T-cell (primary cell): ENCODE measurements at regions not wholly inside any gene's neighbourhood (a gene's known extent, or its start where the extent isn't known, plus 50 kb on each side); places are given as distances from the start of the nearest gene placed in this dataset.

ENCODE experiments used
- ATAC-seq, 4 experiments: fragments of 200-7000 bp in 3 of 4; fragments of 150-1000 bp in 1 of 4; cut with Tn5 transposase; replicated peaks in 1 of 4; 1 replicate in 3 of 4; 2 replicates in 1 of 4; pipeline ENCODE4 v1.10.0; 2021; ENCODE audit warnings: moderate library complexity in 3 of 4, mild to moderate bottlenecking in 2 of 4, moderate number of reproducible peaks in 1 of 4
- CTCF ChIA-PET, 2 donors: fragments of 300-600 bp; sonication (Branson Sonifier 250); formaldehyde crosslinking; loops; one replicate each; lab custom pipeline; 2022; ENCODE audit warnings: antibody characterized with exemption in 2 of 2; lab: Charles Lee
- POLR2A ChIA-PET, 2 donors: fragments of 300-600 bp; sonication (Branson Sonifier 250); formaldehyde crosslinking; loops; one replicate each; lab custom pipeline; 2022; ENCODE audit warnings: antibody characterized with exemption in 2 of 2; lab: Charles Lee
- DNase-seq, 35 experiments: peaks; one replicate each; pipeline versions ENCODE4 v3.0.0 to v3.0.0-alpha.2; 2013 to 2023
- H3K27ac ChIP-seq: one replicate; pipeline ENCODE4 v1.5.1; 2013; ENCODE audit warnings: low read length
- H3K27me3 ChIP-seq, 2 experiments: replicated peaks in 1 of 2; 1 replicate in 1 of 2; 2 replicates in 1 of 2; pipeline versions ENCODE4 v1.6.1 to v1.7.0; 2013; ENCODE audit warnings: low read length in 1 of 2, mixed read lengths in 1 of 2; ENCODE audit not compliant: control insufficient read depth in 2 of 2, insufficient read depth in 2 of 2; ENCODE audit errors: extremely low read depth in 1 of 2
- H3K36me3 ChIP-seq, 2 donors: 1 replicate in 1 of 2; 2 replicates in 1 of 2; pipeline versions ENCODE4 v1.6.1 to v1.7.0; 2013; ENCODE audit warnings: low read length in 1 of 2; ENCODE audit not compliant: control insufficient read depth in 2 of 2, insufficient read depth in 1 of 2; ENCODE audit errors: extremely low read depth in 1 of 2
- H3K4me1 ChIP-seq, 2 experiments: 1 replicate in 1 of 2; 2 replicates in 1 of 2; pipeline versions ENCODE4 v1.6.1 to v1.7.0; 2013; ENCODE audit warnings: low read length in 2 of 2, mixed read lengths in 1 of 2; ENCODE audit not compliant: insufficient read depth in 2 of 2, control insufficient read depth in 1 of 2; ENCODE audit errors: extremely low read depth in 1 of 2
- H3K4me3 ChIP-seq, 2 donors: 1 replicate in 1 of 2; 2 replicates in 1 of 2; pipeline versions ENCODE4 v1.5.1 to v1.7.0; 2013; ENCODE audit warnings: mild to moderate bottlenecking in 2 of 2, low read length in 1 of 2, moderate library complexity in 1 of 2; ENCODE audit not compliant: control insufficient read depth in 1 of 2; ENCODE audit errors: extremely low read depth in 1 of 2
- H3K9me3 ChIP-seq: 2 replicates; pipeline ENCODE4 v1.7.0; 2013
- H3K27ac Mint-ChIP-seq, 2 donors: one replicate each; pipeline ENCODE4 v1.8.0; 2020 to 2021; ENCODE audit warnings: mild to moderate bottlenecking in 2 of 2, mixed read lengths in 2 of 2
- H3K27me3 Mint-ChIP-seq, 2 donors: one replicate each; pipeline ENCODE4 v1.8.0; 2021 to 2022; ENCODE audit warnings: mixed read lengths in 2 of 2
- H3K36me3 Mint-ChIP-seq: one replicate; pipeline ENCODE4 v1.8.0; 2021; ENCODE audit warnings: mixed read lengths
- H3K4me1 Mint-ChIP-seq, 3 donors: one replicate each; pipeline ENCODE4 v1.8.0; 2020 to 2022; ENCODE audit warnings: mixed read lengths in 3 of 3, mild to moderate bottlenecking in 1 of 3
- H3K4me3 Mint-ChIP-seq, 3 donors: one replicate each; pipeline ENCODE4 v1.8.0; 2020 to 2022; ENCODE audit warnings: mild to moderate bottlenecking in 3 of 3, mixed read lengths in 3 of 3, moderate library complexity in 3 of 3
- H3K9me3 Mint-ChIP-seq, 3 donors: one replicate each; pipeline ENCODE4 v1.8.0; 2020 to 2022; ENCODE audit warnings: mixed read lengths in 3 of 3
- WGBS: methylation state at CpG from one replicate; pipeline ENCODE4 v1.1.5; 2013; ENCODE audit warnings: missing lambda C conversion rate; ENCODE audit not compliant: insufficient coverage; 5-methylcytosine and 5-hydroxymethylcytosine counted together

DNA sequence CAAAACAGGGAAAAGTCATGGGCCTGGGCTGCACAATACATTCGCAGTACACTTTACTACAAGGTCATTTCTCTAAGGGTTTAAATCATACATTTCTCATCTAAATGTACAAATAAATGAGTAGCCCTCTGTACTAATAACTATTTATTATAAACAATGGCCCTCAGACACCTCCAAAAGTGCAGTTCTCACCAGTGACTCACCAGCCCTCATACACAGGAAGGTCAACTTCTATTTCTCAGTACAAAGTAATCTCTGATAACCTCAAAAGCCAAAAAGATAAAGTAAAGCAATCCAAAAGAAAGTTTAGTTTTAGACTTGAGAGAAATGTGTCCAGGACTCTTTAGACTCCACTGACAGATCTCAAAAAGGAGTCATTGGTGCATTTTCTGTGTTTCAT lies 1258.1 kb upstream of the CDH6 start:
- no peak for DNase-seq
- no peak overlapping the region for H3K27ac ChIP-seq
- Mint-ChIP-seq H3K4me3 (no peak overlapping the region), H3K9me3 (peaks cover 0 to 8% (median 6%) of the 10 kb centered on the region in 3 donors), H3K4me1 (no peaks in the 10 kb centered on the region), H3K36me3 (no peaks in the 10 kb centered on the region), H3K27ac (no peak overlapping the region), H3K27me3 (no peaks in the 10 kb centered on the region)
- no CpG with 5 or more reads among the region's 1 CpG for WGBS
- no peak for ATAC-seq
- H3K9me3 ChIP-seq: no peaks in the 10 kb centered on the region
- ChIA-PET CTCF (no interaction called here), POLR2A (no interaction called here)
- H3K4me3 ChIP-seq: no peak overlapping the region
- H3K4me1 ChIP-seq: no peaks in the 10 kb centered on the region
- no peaks in the 10 kb centered on the region for H3K27me3 ChIP-seq
- H3K36me3 ChIP-seq: no peaks in the 10 kb centered on the region

DNA sequence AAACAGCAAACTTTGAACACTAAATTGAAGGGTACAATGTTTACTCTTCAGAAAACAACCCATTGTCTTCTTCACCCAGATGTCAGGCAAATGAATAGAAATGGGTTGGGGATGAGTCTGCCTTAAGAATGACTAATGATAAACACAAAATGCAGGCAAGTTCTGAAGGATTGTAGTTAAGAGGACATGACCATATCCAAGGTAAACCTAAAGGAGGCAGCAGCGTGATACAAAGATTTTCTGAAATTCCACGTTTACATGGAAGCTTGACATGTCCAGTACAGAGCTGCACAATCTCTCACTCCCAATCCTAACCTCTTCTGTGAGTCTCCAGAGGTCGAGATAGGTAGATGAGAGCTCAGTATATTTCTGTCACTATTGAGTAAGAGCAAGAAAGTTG lies 1263.2 kb upstream of the CDH6 start:
- H3K36me3 ChIP-seq: no peaks in the 10 kb centered on the region
- H3K4me3 Mint-ChIP-seq: no peak overlapping the region
- ChIA-PET CTCF (no interaction called here), POLR2A (no interaction called here)
- H3K36me3 Mint-ChIP-seq: no peaks in the 10 kb centered on the region
- H3K27ac Mint-ChIP-seq: no peak overlapping the region
- 40% methylated on average over 1 of the region's 3 CpGs for WGBS
- no peaks in the 10 kb centered on the region for H3K27me3 Mint-ChIP-seq
- no peaks in the 10 kb centered on the region for H3K4me1 Mint-ChIP-seq
- ATAC-seq (no peak), DNase-seq (no peak)
- H3K9me3 ChIP-seq: no peaks in the 10 kb centered on the region
- no peaks in the 10 kb centered on the region for H3K27me3 ChIP-seq
- no peak overlapping the region for H3K27ac ChIP-seq
- H3K4me3 ChIP-seq: no peak overlapping the region
- no peaks in the 10 kb centered on the region for H3K4me1 ChIP-seq
- H3K9me3 Mint-ChIP-seq: peaks cover 5 to 16% (median 9%) of the 10 kb centered on the region in 3 donors

DNA sequence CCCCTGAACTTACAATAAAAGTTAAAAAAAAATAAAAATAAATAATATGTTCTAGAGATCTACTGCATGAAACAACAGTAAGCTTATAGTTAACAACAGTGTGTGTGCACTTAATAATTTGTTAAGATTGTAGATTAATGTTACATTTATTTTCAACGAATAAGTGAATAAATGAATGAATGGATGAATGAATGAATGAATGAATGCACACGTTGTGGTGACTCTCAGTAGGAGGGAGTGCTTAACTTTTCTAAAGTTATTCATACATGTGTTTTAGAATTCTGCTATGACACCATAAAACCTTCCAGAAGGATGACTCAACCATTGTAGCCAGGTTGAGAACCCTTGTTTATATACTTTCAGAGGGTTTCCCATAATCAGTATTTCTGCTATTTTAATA lies 1269.4 kb upstream of the CDH6 start:
- no CpG with 5 or more reads among the region's 2 CpGs for WGBS
- DNase-seq: no peak
- no peak for ATAC-seq
- ChIA-PET CTCF (no interaction called here), POLR2A (no interaction called here)
- no peak overlapping the region for H3K4me3 ChIP-seq
- no peaks in the 10 kb centered on the region for H3K36me3 Mint-ChIP-seq
- H3K9me3 Mint-ChIP-seq: peaks cover 12 to 19% (median 14%) of the 10 kb centered on the region in 3 donors
- no peak overlapping the region for H3K27ac ChIP-seq
- H3K27ac Mint-ChIP-seq: no peak overlapping the region
- H3K27me3 Mint-ChIP-seq: no peaks in the 10 kb centered on the region
- H3K4me1 Mint-ChIP-seq: no peaks in the 10 kb centered on the region
- no peak overlapping the region for H3K4me3 Mint-ChIP-seq
- no peaks in the 10 kb centered on the region for H3K9me3 ChIP-seq
- no peaks in the 10 kb centered on the region for H3K36me3 ChIP-seq
- no peaks in the 10 kb centered on the region for H3K27me3 ChIP-seq
- no peaks in the 10 kb centered on the region for H3K4me1 ChIP-seq

DNA sequence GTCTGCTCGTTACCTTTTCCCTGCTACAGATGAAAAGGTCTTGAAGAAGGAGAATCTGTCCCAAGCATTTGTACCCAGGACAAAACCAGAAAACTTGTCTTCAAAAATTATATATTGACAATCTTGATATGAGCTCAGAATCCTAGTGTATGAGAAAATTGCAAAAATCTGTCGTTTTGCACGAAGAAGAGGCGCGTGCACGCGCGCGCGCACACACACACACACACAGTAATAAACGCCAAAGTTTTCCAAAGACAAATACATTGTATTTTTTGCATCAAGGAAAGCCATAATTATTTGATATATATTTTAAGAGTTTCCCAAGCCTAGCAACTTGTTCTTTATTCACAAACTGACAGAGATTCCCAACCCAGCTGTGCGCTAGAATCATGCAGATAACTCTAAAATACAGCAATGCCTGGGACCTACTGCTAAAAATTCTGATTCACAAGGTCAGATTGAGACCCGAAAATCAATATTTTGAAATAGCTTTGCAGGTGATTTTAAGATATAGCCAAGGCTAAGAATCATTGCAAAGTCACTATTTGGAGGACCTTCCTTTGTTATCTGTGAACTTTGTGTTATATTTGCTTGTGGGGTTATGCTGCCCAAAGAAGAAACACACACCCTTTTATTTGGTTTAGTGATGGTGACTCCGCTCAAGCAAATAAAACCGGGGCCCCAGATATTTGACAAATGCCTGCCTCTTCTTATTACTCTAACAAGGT lies 1287.7 kb upstream of the CDH6 start:
- H3K9me3 Mint-ChIP-seq: peaks cover 17 to 30% (median 23%) of the 10 kb centered on the region in 3 donors
- Histone ChIP-seq H3K36me3 (no peaks in the 10 kb centered on the region), H3K27ac (no peak overlapping the region), H3K9me3 (peaks cover 5% of the 10 kb centered on the region), H3K27me3 (no peaks in the 10 kb centered on the region), H3K4me1 (no peaks in the 10 kb centered on the region), H3K4me3 (no peak overlapping the region)
- ATAC-seq: no peak
- CTCF ChIA-PET: no interaction called here
- no peaks in the 10 kb centered on the region for H3K36me3 Mint-ChIP-seq
- no peaks in the 10 kb centered on the region for H3K4me1 Mint-ChIP-seq
- H3K27me3 Mint-ChIP-seq: no peaks in the 10 kb centered on the region
- POLR2A ChIA-PET: no interaction called here
- H3K27ac Mint-ChIP-seq: no peak overlapping the region
- 70% methylated on average over 2 of the region's 15 CpGs for WGBS
- no peak overlapping the region for H3K4me3 Mint-ChIP-seq
- DNase-seq: no peak

DNA sequence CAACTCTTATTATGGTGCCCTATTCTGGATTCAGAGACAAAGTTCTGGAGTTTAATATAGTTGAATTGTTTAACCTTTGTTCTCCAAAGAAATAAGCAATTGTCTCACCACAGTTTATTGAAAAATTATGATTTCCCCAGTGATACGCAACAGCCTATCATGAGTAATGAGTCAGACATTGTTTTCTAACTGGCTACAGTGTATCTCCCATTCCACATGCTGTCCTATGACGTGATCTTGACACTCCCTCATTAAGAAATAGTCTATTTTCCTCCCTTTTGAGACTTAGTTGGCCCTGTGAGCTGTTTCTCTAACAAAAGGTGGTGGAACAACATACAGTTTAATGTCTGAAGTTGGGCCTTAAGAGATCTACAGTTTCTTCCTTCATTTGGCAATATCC lies 1290.6 kb upstream of the CDH6 start:
- Histone ChIP-seq H3K4me1 (no peaks in the 10 kb centered on the region), H3K9me3 (peaks cover 2% of the 10 kb centered on the region), H3K4me3 (no peak overlapping the region), H3K27me3 (no peaks in the 10 kb centered on the region), H3K36me3 (no peaks in the 10 kb centered on the region), H3K27ac (no peak overlapping the region)
- no peaks in the 10 kb centered on the region for H3K27me3 Mint-ChIP-seq
- no peak overlapping the region for H3K27ac Mint-ChIP-seq
- H3K36me3 Mint-ChIP-seq: no peaks in the 10 kb centered on the region
- H3K4me3 Mint-ChIP-seq: no peak overlapping the region
- no peaks in the 10 kb centered on the region for H3K4me1 Mint-ChIP-seq
- DNase-seq: no peak
- peaks cover 11 to 19% (median 18%) of the 10 kb centered on the region in 3 donors for H3K9me3 Mint-ChIP-seq
- ChIA-PET CTCF (no interaction called here), POLR2A (no interaction called here)
- no peak for ATAC-seq
- WGBS: 100% methylated on average over 1 of the region's 2 CpGs

DNA sequence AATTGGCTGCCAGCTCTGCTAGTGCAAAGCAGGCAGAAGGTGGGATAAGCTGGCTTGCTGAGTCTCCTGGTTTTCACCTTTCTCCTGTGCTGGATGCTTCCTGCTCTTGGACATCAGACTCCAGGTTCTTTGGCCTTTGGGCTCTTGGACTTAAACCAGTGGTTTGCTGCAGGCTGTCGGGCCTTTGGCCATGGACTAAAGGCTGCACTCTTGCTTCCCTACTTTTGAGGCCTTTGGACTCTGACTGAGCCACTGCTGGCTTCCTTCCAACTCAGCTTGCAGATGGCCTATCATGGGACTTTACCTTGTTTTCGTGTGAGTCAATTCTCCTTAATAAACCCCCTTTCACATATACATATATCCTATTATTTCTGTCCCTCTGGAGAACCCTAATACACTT lies 1293.9 kb upstream of the CDH6 start:
- CTCF ChIA-PET: no interaction called here
- Mint-ChIP-seq H3K4me3 (no peak overlapping the region), H3K36me3 (no peaks in the 10 kb centered on the region), H3K27me3 (no peaks in the 10 kb centered on the region), H3K4me1 (no peaks in the 10 kb centered on the region), H3K9me3 (peaks cover 15 to 25% (median 18%) of the 10 kb centered on the region in 3 donors), H3K27ac (no peak overlapping the region)
- Histone ChIP-seq H3K27me3 (no peaks in the 10 kb centered on the region), H3K27ac (no peak overlapping the region), H3K36me3 (no peaks in the 10 kb centered on the region), H3K9me3 (no peaks in the 10 kb centered on the region), H3K4me3 (no peak overlapping the region), H3K4me1 (no peaks in the 10 kb centered on the region)
- DNase-seq: no peak
- WGBS: 86% methylated on average over 1 of the region's 2 CpGs
- ATAC-seq: no peak
- POLR2A ChIA-PET: no interaction called here

DNA sequence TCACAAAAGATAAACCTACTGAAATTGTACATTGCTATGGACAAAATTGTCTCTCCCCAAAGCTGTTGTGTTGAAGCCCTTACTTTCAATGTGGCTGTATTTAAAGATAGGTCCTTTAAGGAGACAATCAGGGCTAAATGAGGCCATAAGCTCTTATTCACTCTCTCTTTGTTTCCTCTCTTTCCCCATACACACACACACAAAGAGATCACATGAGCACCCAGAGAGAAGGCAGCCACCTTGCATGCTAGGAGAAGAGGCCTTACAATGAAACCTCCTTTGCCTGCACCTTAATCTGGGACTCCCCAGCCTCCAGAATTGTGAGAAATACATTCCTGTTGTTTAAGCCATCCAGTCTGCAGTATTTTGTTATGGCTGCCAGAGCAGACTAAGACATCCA lies 1295.6 kb upstream of the CDH6 start:
- Mint-ChIP-seq H3K9me3 (peaks cover 13 to 21% (median 16%) of the 10 kb centered on the region in 3 donors), H3K4me1 (no peaks in the 10 kb centered on the region), H3K27me3 (no peaks in the 10 kb centered on the region), H3K4me3 (no peak overlapping the region), H3K27ac (no peak overlapping the region), H3K36me3 (no peaks in the 10 kb centered on the region)
- Histone ChIP-seq H3K4me1 (no peaks in the 10 kb centered on the region), H3K4me3 (no peak overlapping the region), H3K9me3 (no peaks in the 10 kb centered on the region), H3K27me3 (no peaks in the 10 kb centered on the region), H3K27ac (no peak overlapping the region), H3K36me3 (no peaks in the 10 kb centered on the region)
- DNase-seq: no peak
- no peak for ATAC-seq
- POLR2A ChIA-PET: no interaction called here
- CTCF ChIA-PET: no interaction called here
